Prostate gland (tissue), 2 donors: ENCODE measurements at regions not wholly inside any gene's neighbourhood (a gene's known extent, or its start where the extent isn't known, plus 50 kb on each side); places are given as distances from the start of the nearest gene placed in this dataset.
A peak's percentile ranks its signal among the peaks of the same experiment; 100 is the strongest.
"Not testable (repeated sequence)": the region's sequence is repeated elsewhere in the genome, so short reads cannot be mapped to it uniquely, and the experiment has no call there.

Source experiments
- DNase-seq: peaks from one replicate; pipeline ENCODE4 v3.0.0-alpha.2; 2019; ENCODE audit warnings: low spot score
- H3K27ac ChIP-seq, 2 donors: fragments of 200-600 bp; sonication (generic); 2 replicates each; pipeline ENCODE4 v1.5.1; 2017 to 2019
- H3K27me3 ChIP-seq: fragments of 200-600 bp; sonication (generic); replicated peaks from 2 replicates; pipeline ENCODE4 v1.5.1; 2019; ENCODE audit not compliant: insufficient read depth
- H3K36me3 ChIP-seq, 2 donors: fragments of 200-600 bp; sonication (generic); 1 replicate in 1 of 2; 2 replicates in 1 of 2; pipeline versions ENCODE4 v1.5.1 to v1.8.1; 2017 to 2019
- H3K4me1 ChIP-seq: fragments of 200-600 bp; sonication (generic); replicated peaks from 2 replicates; pipeline ENCODE4 v1.5.1; 2019
- H3K4me3 ChIP-seq, 2 donors: fragments of 200-600 bp; sonication (generic); 2 replicates each; pipeline ENCODE4 v1.5.1; 2017 to 2019
- H3K9me3 ChIP-seq: fragments of 200-600 bp; sonication (generic); 2 replicates; pipeline ENCODE4 v1.5.1; 2017
- CTCF ChIP-seq, 4 experiments: fragments of 200-600 bp in 2 of 4; fragments of 450-650 bp in 2 of 4; sonication (generic) in 2 of 4; IDR thresholded peaks; 1 replicate in 3 of 4; 2 replicates in 1 of 4; pipeline ENCODE4 v1.5.1; 2016 to 2019; ENCODE audit warnings: antibody characterized with exemption in 4 of 4, mild to moderate bottlenecking in 2 of 4, moderate library complexity in 2 of 4
- POLR2A ChIP-seq: fragments of 450-650 bp; IDR thresholded peaks from one replicate; pipeline ENCODE4 v1.6.1; 2016; ENCODE audit warnings: antibody characterized with exemption, mild to moderate bottlenecking
- POLR2AphosphoS5 ChIP-seq: sonication (generic); formaldehyde crosslinking; IDR thresholded peaks from one replicate; pipeline ENCODE4 v1.6.1; 2017; ENCODE audit warnings: antibody characterized with exemption
- WGBS: methylation state at CpG from one replicate; pipeline ENCODE4 v1.1.5; 2018; 5-methylcytosine and 5-hydroxymethylcytosine counted together
- intact Hi-C: fragments of 100-400 bp; cut with DNase I; formaldehyde crosslinking; loops from one replicate; pipeline ENCODE4 v1.14.2; 2022

DNA sequence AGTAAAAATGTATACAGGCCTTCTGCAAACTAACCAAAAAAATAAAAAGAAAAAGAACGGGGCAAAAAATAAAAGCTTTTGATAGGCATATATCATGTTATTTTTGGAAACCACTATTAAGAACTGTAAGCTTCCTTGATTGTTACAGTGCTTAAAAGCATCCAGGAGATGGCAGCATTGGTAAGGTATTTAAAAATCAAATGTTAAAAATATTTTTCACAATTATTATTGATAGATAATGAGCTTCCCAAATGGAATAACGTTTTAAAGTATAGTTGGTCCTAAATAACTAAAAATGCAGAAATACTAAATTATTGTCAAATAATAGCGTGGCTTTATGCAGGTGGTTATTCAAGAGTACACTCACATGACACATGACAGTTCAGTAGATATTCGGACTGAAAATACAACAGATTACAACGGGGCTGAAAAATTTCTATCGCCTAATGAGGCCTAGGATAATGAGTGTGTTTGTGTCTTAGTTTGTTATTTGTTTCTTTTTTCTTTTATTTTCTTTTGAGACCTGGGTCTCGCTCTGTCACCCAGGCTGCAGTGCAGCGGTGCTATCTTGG lies 127.2 kb upstream of the ATF7IP start:
- no peak overlapping the region for H3K27ac ChIP-seq
- no peak for DNase-seq
- no peaks in the 10 kb centered on the region for H3K27me3 ChIP-seq
- H3K4me1 ChIP-seq: no peaks in the 10 kb centered on the region
- intact Hi-C loops: loop anchor here (1.0 to 5.0 kb wide), 2 partner anchors 379 to 426 kb away; no protein-coding TSS in a partner anchor
- no peak overlapping the region for H3K4me3 ChIP-seq
- H3K36me3 ChIP-seq: no peaks in the 10 kb centered on the region
- 63% methylated on average over 8 of the region's 8 CpGs for WGBS
- H3K9me3 ChIP-seq: no peaks in the 10 kb centered on the region
- TF ChIP-seq POLR2A: no peak
- TF ChIP-seq CTCF (IDR thresholded peaks at IDR 0.05): peak in 3 of 4 experiments; percentile 63 to 77 (median 75)

- Histone ChIP-seq H3K4me3 (no peak overlapping the region), H3K27me3 (no peaks in the 10 kb centered on the region), H3K4me1 (no peaks in the 10 kb centered on the region), H3K27ac (peak overlapping the region in 1 of 2 donors; percentile 1), H3K36me3 (no peaks in the 10 kb centered on the region), H3K9me3 (no peaks in the 10 kb centered on the region)
- intact Hi-C loops: loop anchor here (5.0 kb wide), 1 partner anchor 378 kb away; no protein-coding TSS in a partner anchor
- 58% methylated on average over 13 of the region's 13 CpGs for WGBS
- TF ChIP-seq CTCF (IDR thresholded peaks at IDR 0.05): no peak
- TF ChIP-seq POLR2A: no peak
- TF ChIP-seq POLR2AphosphoS5: no peak
- no peak for DNase-seq
Observed at GRCh38 chr12:14239350-14239934, 126.0 kb upstream of the ATF7IP start.

DNA sequence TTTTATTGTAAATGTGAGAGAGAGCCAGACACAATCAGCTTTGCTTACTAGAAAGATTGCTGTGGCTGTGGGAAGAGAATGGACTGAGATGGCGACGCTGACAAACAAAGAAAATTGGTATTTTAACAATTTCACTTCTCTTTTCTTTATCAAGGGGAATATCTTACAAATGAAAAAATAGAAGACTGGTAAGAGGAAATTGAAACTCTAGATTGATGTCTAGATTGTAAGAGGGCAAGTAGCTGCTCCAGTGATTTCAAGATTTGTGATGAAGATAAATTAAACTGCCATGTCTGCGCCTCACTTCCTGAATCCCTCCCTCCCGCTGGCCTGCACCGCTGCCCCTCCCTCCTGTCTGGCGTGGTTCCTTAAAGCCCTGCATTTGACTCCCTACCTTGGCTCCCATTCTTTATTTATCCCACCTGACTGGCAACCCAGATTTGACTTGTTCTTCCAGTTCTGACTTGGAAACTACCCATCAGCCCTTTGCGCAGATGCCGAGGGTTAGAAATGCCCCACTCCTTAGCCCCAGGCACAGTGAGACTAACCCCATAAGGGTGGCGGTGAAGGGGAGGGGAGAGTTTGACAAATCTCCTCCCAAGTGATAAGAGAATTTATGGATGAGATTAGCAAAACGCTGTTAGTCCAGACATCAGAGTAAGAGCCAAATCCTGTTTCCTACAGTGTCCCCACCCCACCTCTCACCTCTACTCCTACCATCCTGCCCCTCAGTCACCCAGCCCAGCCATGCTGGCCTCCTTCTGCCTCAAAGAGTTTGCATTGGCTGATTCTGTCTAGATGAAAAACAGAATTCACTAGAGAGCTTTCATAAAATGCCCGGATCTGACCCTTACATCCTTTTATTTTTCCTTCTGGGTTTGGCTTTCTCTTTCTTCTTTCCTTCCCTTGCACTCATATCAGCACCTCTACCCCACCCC lies 125.3 kb upstream of the ATF7IP start:
- intact Hi-C loops: loop anchor here (5.0 kb wide), 1 partner anchor 377 kb away; no protein-coding TSS in a partner anchor
- H3K4me3 ChIP-seq: no peak overlapping the region
- H3K36me3 ChIP-seq: no peaks in the 10 kb centered on the region
- H3K27ac ChIP-seq: peak overlapping the region in 1 of 2 donors; percentile 1
- 27% methylated on average over 11 of the region's 11 CpGs for WGBS
- H3K4me1 ChIP-seq: no peaks in the 10 kb centered on the region
- no peaks in the 10 kb centered on the region for H3K27me3 ChIP-seq
- no peaks in the 10 kb centered on the region for H3K9me3 ChIP-seq
- TF ChIP-seq CTCF (IDR thresholded peaks at IDR 0.05) (peak in 1 of 4 experiments; percentile 1), POLR2AphosphoS5 (peak; percentile 53), POLR2A (no peak)
- peak; percentile 46 for DNase-seq

DNA sequence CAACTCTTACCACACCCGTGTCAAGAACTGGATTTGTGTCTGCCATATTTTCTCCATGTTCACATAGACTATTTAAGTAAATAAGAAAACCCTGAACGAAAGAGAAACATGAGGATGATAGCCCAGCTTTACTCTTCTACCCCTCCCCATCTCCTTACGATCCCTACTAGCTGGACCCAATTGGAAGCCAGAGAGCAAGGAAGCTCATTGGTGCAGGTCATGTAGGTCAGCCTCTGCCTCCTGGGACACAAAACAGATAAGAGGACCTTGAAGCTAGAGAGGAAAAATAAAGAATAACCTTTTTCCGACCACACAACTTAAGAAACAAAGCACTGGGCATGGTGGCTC lies 124.6 kb upstream of the ATF7IP start:
- intact Hi-C loops: no loop called here
- TF ChIP-seq POLR2A: no peak
- no peak for TF ChIP-seq CTCF (IDR thresholded peaks at IDR 0.05)
- TF ChIP-seq POLR2AphosphoS5: no peak
- no peaks in the 10 kb centered on the region for H3K9me3 ChIP-seq
- 72% methylated on average over 4 of the region's 4 CpGs for WGBS
- H3K27ac ChIP-seq: peak overlapping the region in 1 of 2 donors; percentile 1
- no peak for DNase-seq
- H3K36me3 ChIP-seq: no peaks in the 10 kb centered on the region
- H3K27me3 ChIP-seq: no peaks in the 10 kb centered on the region
- H3K4me1 ChIP-seq: no peaks in the 10 kb centered on the region
- no peak overlapping the region for H3K4me3 ChIP-seq

GRCh38 chr12:14242825-14243224 lies 122.7 kb upstream of the ATF7IP start:
- DNase-seq, H3K27ac ChIP-seq, H3K9me3 ChIP-seq, H3K4me1 ChIP-seq, intact Hi-C loops, H3K27me3 ChIP-seq, H3K4me3 ChIP-seq, H3K36me3 ChIP-seq: not testable (repeated sequence)
- WGBS: 96% methylated on average over 6 of the region's 6 CpGs
